HK-2 (cell line): ENCODE measurements at regions not wholly inside any gene's neighbourhood (a gene's known extent, or its start where the extent isn't known, plus 50 kb on each side); places are given as distances from the start of the nearest gene placed in this dataset.
"Not testable (repeated sequence)": the region's sequence is repeated elsewhere in the genome, so short reads cannot be mapped to it uniquely, and the experiment has no call there.

ENCODE experiments used
- DNase-seq: peaks from one replicate; pipeline ENCODE4 v3.0.0-alpha.2; 2018; ENCODE audit not compliant: unreplicated experiment

GRCh38 chr4:138445098-138445497 is 202.9 kb upstream of the SLC7A11 start:
- no peak for DNase-seq

DNA sequence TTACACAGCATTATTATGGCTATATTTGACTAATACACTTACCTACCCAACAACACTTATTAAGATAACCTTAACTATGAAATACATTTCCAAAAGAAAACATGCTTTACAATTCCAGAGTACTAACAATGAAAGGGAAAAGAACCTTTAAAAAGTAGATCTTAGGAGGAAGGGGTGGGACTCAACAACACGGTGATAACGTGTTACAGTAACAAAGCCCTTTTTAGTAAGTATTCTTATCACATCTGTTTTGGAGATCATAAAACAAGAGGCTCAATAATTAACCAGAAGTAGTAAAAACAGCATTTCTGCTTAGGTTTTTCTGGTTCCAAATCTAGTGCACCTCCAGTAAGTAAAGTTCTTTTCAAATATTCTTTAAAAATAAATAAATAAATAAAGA is 202.1 kb upstream of the SLC7A11 start:
- no peak for DNase-seq

GRCh38 chr4:138439143-138439581 is 197.0 kb upstream of the SLC7A11 start:
- DNase-seq: no peak

DNA sequence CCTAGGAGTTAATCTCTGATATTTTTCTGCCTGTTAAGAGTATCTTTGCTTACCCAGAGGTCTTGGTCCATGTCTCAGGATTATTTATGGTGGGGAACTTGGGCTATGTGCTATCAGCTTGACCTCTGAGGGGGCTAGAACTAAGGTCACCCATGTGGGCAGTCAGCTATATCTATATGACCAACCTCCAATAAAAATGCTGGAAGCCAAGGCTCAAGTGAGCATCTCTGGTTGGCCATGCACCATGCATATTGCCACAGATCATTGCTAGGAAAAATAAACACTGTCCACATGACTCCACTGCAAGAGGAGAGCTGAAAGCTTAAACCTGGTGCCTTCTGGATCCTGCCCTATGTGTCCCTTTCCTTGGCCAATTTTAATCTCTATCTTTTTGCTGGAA is 196.5 kb upstream of the SLC7A11 start:
- no peak for DNase-seq

GRCh38 chr4:138437263-138437851 is 195.2 kb upstream of the SLC7A11 start:
- DNase-seq: no peak

DNA sequence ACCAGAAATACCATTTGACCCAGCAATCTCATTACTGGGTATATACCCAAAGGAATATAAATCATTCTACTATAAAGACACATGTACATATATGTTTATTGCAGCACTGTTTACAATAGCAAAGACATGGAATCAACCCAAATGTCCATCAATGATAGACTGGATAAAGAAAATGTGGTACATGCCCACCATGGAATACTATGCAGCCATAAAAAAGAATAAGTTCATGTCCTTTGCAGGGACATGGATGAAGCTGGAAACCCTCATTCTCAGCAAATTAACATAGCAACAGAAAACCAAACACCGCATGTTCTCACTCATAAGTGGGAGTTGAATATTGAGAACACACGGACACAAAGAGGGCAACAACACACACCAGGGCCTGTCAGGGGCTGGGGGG is 193.6 kb upstream of the SLC7A11 start:
- DNase-seq: not testable (repeated sequence)

- DNase-seq: not testable (repeated sequence)
These were observed 192.9 kb upstream of the SLC7A11 start for GRCh38 chr4:138435046-138435445.

DNA sequence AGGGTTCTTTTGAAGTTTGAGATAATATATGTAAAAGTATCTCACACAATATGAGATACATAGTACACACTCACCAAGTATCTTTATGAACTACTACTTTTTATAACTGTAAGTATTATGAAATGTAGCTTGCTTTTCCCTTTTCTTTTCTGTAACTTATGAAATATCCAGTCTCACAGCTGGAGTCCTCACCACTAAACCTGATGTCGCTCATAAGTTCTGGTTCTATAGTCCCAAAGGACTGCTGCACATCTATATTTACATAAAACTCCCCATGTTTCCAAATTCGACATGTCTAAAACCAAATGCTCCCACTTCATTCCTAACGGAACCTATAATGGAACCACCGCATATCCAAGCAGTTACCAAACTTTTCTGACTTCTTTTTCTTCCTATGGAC is 186.5 kb upstream of the SLC7A11 start:
- DNase-seq: no peak

GRCh38 chr4:138426786-138427185 is 184.6 kb upstream of the SLC7A11 start:
- no peak for DNase-seq

DNA sequence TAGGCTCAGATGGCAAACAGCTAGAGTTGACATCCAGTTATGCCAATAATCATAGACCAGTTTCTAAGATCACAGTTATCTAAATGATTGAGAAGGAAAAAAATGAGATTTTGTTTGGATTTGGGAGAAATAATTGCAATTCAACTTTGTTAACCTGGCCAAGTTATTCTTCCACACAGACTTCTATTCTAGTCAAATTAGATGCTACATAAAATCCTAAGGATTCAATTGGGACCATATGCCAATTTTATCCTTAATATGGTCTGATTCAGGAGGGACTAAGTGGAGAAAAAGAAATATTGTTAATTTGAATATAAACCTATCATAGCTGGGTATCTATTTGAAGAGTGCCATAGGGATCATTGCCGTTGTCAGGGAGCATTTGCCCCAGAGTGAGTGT is 178.3 kb upstream of the SLC7A11 start:
- DNase-seq: no peak

DNA sequence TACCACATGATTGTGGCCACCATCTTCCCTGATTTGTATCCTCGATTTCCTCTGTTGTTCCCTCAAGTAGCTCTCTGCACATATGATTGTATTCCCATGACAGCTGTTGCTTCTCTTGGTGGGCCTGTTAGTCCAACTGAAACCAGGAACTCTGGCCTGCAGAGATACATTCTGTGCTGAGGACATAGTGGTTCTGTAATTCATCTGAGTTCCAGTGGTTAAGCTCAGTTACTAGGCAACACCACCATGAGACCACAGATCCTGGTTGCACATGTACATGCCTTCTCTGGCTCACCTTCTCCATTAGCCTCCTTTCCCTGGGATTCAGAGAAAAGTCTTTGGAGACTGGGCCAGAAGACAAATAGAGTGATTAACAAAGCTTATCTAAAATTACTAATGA is 172.1 kb upstream of the SLC7A11 start:
- no peak for DNase-seq

GRCh38 chr4:138413273-138413672 is 171.1 kb upstream of the SLC7A11 start:
- no peak for DNase-seq

DNA sequence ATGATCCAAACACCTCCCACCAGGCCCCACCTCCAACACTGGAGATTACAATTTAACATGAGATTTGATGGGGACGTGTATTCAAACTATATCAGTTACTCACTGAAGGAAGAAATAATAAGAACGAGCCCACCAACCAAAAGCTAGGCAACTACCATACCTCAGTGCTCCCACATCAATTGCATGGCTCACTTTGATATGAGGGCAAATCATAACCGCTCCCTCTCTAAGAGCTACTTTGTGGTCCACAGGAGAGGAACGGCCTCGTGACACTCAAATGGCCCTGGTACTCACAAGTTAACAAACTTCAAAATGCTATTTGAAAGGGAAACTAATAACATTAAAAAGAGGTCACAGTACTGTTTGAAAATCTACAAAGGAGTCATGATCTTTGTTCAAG is 170.7 kb upstream of the SLC7A11 start:
- no peak for DNase-seq

DNA sequence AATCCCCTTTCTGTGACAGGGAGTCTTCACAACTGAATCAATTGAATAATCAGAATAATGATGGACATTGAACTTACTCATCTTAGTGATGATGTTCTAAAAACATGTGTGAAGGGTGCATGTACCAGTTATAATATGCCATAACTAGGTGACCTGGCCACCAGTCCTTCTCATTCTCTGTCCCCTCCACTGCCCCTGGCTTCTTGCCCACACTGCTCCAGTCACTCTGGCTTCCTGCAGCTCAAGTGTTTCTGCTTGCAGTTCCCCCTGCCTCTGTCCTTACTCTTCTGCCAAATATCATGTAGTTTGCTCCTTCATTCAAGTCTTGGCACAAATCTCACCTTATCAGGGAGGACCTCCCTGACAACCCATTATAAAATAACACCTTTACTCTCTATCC is 168.1 kb upstream of the SLC7A11 start:
- DNase-seq: no peak

- DNase-seq: no peak
These were observed 167.5 kb upstream of the SLC7A11 start for GRCh38 chr4:138409670-138410069.

GRCh38 chr4:138408758-138409157 is 166.6 kb upstream of the SLC7A11 start:
- DNase-seq: no peak

DNA sequence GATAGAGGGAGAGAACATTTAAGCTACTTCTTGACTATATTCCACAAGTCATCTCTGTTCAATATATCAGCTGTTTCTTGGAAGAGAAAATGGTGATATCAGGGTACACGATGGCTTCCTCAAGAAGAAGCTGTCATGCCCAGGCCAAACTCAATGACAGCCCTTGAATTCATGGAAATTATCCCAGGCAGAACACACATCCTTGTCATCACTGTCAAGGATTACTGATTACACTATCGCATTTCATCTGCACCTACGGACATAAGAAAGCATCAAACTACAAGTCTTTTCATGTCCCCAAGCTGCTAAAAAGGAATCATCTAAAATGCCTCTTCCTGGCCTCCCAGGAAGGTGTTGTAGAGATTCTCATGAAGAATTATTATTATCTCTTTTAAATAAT is 165.2 kb upstream of the SLC7A11 start:
- DNase-seq: no peak

GRCh38 chr4:138406876-138407275 is 164.7 kb upstream of the SLC7A11 start:
- DNase-seq: no peak

DNA sequence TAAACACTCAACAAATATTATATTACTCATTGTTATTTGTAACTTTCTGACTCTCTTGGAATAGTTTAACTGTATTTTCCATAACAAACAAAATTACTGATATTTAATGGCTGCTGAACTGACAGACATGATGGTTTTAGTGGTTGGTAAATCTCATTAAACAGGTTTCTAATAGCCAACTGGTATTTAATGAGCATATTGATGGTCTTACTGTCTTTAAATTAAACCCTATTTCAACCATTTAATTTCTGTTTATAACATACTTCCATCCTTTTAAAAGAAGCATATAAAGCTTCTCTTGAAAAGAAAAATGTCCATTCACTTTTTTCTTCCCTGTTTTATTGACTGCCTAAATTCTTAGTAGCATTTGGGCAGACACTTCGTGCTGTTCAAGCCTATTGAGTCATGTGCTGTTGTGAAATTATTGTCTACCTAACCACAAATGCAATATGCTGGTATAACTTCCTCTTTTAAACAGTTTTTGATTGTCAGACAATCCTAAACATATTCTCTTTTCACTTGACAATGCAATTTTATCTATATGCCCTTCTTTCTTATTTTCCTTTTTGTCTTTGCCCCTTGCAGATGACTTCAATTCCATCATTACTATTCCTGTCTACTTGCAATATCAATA is 163.9 kb upstream of the SLC7A11 start:
- no peak for DNase-seq

- peak; percentile 4 for DNase-seq
These were observed 163.3 kb upstream of the SLC7A11 start for GRCh38 chr4:138405466-138405891.

GRCh38 chr4:138404801-138405200 is 162.7 kb upstream of the SLC7A11 start:
- no peak for DNase-seq

GRCh38 chr4:138404251-138404650 is 162.1 kb upstream of the SLC7A11 start:
- DNase-seq: no peak

DNA sequence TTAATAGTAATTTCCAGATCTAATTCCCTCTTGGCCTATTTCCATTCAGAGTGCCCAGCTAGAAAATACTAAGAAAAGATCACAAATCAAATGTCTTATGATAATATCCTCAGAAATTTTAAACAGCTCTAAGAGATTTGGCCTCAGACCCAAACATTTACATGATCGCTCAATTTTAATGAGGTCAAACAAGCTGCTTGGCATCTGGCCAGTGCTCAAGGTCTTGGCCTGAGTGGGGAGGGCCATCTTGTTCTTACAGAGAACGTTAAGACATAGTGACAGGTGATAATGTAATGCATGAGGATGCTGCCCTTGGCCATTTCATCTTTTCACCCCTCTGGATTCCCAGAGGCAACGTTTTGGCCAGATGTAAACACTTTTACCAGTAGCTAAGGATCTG is 159.2 kb upstream of the SLC7A11 start:
- no peak for DNase-seq

GRCh38 chr4:138400543-138400942 is 158.4 kb upstream of the SLC7A11 start:
- no peak for DNase-seq
